GM19452 (cell line): ENCODE measurements at regions not wholly inside any gene's neighbourhood (a gene's known extent, or its start where the extent isn't known, plus 50 kb on each side); places are given as distances from the start of the nearest gene placed in this dataset.
A peak's percentile ranks its signal among the peaks of the same experiment; 100 is the strongest.
"Not testable (repeated sequence)": the region's sequence is repeated elsewhere in the genome, so short reads cannot be mapped to it uniquely, and the experiment has no call there.

Source experiments
- ATAC-seq: cut with Tn5 transposase; IDR thresholded peaks from one replicate; pipeline ENCODE4 v1.9.1; 2021; ENCODE audit not compliant: unreplicated experiment

- ATAC-seq, result no peak
Observed at GRCh38 chr5:126677121-126677520, 76.4 kb downstream of the PHAX start.

GRCh38 chr5:126680191-126680817, 79.6 kb downstream of the PHAX start:
- no peak for ATAC-seq

- ATAC-seq, result not testable (repeated sequence)
Observed at GRCh38 chr5:126681314-126681713, 80.6 kb downstream of the PHAX start.

- ATAC-seq, result no peak
Observed at GRCh38 chr5:126681970-126682369, 81.2 kb downstream of the PHAX start.

- no peak for ATAC-seq
Observed at GRCh38 chr5:126682856-126683255, 82.1 kb downstream of the PHAX start.

GRCh38 chr5:126683912-126684311, 83.2 kb downstream of the PHAX start:
- ATAC-seq, result no peak

- not testable (repeated sequence) for ATAC-seq
Observed at GRCh38 chr5:126684656-126685442, 84.1 kb downstream of the PHAX start.

GRCh38 chr5:126686451-126687126, 85.8 kb downstream of the PHAX start:
- no peak for ATAC-seq

GRCh38 chr5:126692971-126693370, 84.0 kb upstream of the LMNB1 start:
- no peak for ATAC-seq

- ATAC-seq, result no peak
Observed at GRCh38 chr5:126693806-126694205, 83.1 kb upstream of the LMNB1 start.

GRCh38 chr5:126694403-126694802, 82.5 kb upstream of the LMNB1 start:
- no peak for ATAC-seq

- ATAC-seq, result no peak
Observed at GRCh38 chr5:126695091-126695490, 81.8 kb upstream of the LMNB1 start.

- ATAC-seq, result no peak
Observed at GRCh38 chr5:126707080-126707479, 69.9 kb upstream of the LMNB1 start.

GRCh38 chr5:126715765-126716164, 61.2 kb upstream of the LMNB1 start:
- no peak for ATAC-seq

GRCh38 chr5:126716861-126717260, 60.1 kb upstream of the LMNB1 start:
- ATAC-seq, result no peak

- no peak for ATAC-seq
Observed at GRCh38 chr5:126718236-126718868, 58.6 kb upstream of the LMNB1 start.

GRCh38 chr5:126720369-126720768, 56.6 kb upstream of the LMNB1 start:
- no peak for ATAC-seq

GRCh38 chr5:126723643-126724042, 53.3 kb upstream of the LMNB1 start:
- ATAC-seq, result peak; percentile 61
